NB4 (cell line): ENCODE measurements at regions not wholly inside any gene's neighbourhood (a gene's known extent, or its start where the extent isn't known, plus 50 kb on each side); places are given as distances from the start of the nearest gene placed in this dataset.

Experiments
- MYC ChIP-seq: IDR thresholded peaks from 2 replicates; pipeline ENCODE4 v1.6.1; 2011; ENCODE audit warnings: low read depth, low read length
- POLR2A ChIP-seq: IDR thresholded peaks from 2 replicates; pipeline ENCODE4 v1.6.1; 2011; ENCODE audit warnings: mild to moderate bottlenecking; ENCODE audit not compliant: insufficient read length; ENCODE audit errors: extremely low read depth
- TF ChIP-seq, protein P1 (sequence below): IDR thresholded peaks from one replicate; pipeline ENCODE4 v1.5.1; 2012; ENCODE audit warnings: low read depth, low read length
- TF ChIP-seq, protein P2 (sequence below): IDR thresholded peaks from 2 replicates; pipeline ENCODE4 v1.6.1; 2011; ENCODE audit warnings: low read depth, low read length

DNA sequence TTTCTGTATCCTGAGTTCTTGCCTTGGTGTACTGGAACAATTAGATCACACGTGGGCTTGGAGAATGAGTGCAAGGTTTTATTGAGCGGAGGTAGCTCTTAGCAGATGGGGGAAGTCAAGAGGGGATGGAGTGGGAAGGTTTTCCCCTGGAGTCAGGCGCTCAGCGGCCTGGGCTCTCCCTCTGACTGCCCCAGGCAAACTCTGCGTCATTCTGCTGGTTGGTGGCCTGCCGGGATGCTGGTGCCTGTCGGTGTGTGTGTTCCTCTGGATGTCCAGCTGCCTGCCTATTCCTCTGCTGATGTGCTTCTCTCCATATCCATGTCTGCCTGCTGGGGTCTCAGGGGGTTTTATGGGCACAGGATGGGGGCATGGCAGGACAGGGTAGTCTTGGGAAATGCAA is 111.0 kb downstream of the TRIB2 start:
- TF ChIP-seq POLR2A (no peak), MYC (no peak)
- TF ChIP-seq, protein P1, sequence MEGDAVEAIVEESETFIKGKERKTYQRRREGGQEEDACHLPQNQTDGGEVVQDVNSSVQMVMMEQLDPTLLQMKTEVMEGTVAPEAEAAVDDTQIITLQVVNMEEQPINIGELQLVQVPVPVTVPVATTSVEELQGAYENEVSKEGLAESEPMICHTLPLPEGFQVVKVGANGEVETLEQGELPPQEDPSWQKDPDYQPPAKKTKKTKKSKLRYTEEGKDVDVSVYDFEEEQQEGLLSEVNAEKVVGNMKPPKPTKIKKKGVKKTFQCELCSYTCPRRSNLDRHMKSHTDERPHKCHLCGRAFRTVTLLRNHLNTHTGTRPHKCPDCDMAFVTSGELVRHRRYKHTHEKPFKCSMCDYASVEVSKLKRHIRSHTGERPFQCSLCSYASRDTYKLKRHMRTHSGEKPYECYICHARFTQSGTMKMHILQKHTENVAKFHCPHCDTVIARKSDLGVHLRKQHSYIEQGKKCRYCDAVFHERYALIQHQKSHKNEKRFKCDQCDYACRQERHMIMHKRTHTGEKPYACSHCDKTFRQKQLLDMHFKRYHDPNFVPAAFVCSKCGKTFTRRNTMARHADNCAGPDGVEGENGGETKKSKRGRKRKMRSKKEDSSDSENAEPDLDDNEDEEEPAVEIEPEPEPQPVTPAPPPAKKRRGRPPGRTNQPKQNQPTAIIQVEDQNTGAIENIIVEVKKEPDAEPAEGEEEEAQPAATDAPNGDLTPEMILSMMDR, result no peak
- TF ChIP-seq, protein P2, sequence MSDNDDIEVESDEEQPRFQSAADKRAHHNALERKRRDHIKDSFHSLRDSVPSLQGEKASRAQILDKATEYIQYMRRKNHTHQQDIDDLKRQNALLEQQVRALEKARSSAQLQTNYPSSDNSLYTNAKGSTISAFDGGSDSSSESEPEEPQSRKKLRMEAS, result no peak
